AG04449 (cell line): ENCODE measurements at regions not wholly inside any gene's neighbourhood (a gene's known extent, or its start where the extent isn't known, plus 50 kb on each side); places are given as distances from the start of the nearest gene placed in this dataset.

Experiments
- CTCF ChIA-PET: fragments of 350-600 bp; formaldehyde crosslinking; extraction: SDS; loops from one replicate; lab custom pipeline; 2021; ENCODE audit warnings: antibody characterized with exemption; lab: Yijun Ruan, JAX
- POLR2A ChIA-PET: fragments of 400-600, 350-600 bp; formaldehyde crosslinking; extraction: SDS; loops from one replicate; lab custom pipeline; 2020; ENCODE audit warnings: antibody characterized with exemption, inconsistent platforms; lab: Yijun Ruan, JAX
- DNase-seq: peaks from one replicate; pipeline ENCODE4 v3.0.0-alpha.2; 2010; ENCODE audit warnings: low read depth, low spot score
- H3K4me3 ChIP-seq: 2 replicates; pipeline ENCODE4 v1.5.1; 2011; ENCODE audit warnings: low read depth, mild to moderate bottlenecking, control low read depth, low read length
- TF ChIP-seq, protein P1 (sequence below): IDR thresholded peaks from one replicate; pipeline ENCODE4 v1.5.1; 2011; ENCODE audit warnings: mild to moderate bottlenecking, moderate library complexity, low read length, control low read depth, inconsistent platforms; ENCODE audit not compliant: insufficient read depth; ENCODE audit errors: missing control alignments

DNA sequence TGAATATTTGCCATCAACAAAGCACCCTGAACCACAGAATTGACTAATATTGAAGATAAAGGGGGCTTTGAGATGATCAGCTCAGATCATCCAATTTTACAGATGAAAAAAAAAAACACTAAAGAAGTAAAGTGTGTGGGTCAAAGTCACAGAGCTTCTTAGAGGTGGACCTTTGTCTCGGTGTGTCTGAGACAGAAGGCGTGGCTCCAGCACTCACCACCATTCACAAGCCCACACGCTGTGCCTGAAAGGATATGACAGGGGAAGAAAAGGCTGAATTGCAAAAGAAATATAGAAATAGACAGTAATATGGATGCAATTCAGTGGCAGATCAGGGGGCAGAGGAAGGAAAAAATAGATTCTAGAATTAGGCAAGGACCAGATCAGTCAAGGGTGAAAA, 114.9 kb upstream of the PLXNA4 start:
- ChIA-PET CTCF (no interaction called here), POLR2A (interaction anchor here (0.6 kb wide), 1 partner anchor 48 kb away, joined by 3 read pairs; no protein-coding TSS in a partner anchor)
- TF ChIP-seq, protein P1, sequence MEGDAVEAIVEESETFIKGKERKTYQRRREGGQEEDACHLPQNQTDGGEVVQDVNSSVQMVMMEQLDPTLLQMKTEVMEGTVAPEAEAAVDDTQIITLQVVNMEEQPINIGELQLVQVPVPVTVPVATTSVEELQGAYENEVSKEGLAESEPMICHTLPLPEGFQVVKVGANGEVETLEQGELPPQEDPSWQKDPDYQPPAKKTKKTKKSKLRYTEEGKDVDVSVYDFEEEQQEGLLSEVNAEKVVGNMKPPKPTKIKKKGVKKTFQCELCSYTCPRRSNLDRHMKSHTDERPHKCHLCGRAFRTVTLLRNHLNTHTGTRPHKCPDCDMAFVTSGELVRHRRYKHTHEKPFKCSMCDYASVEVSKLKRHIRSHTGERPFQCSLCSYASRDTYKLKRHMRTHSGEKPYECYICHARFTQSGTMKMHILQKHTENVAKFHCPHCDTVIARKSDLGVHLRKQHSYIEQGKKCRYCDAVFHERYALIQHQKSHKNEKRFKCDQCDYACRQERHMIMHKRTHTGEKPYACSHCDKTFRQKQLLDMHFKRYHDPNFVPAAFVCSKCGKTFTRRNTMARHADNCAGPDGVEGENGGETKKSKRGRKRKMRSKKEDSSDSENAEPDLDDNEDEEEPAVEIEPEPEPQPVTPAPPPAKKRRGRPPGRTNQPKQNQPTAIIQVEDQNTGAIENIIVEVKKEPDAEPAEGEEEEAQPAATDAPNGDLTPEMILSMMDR, result no peak
- no peak overlapping the region for H3K4me3 ChIP-seq
- DNase-seq, result no peak

DNA sequence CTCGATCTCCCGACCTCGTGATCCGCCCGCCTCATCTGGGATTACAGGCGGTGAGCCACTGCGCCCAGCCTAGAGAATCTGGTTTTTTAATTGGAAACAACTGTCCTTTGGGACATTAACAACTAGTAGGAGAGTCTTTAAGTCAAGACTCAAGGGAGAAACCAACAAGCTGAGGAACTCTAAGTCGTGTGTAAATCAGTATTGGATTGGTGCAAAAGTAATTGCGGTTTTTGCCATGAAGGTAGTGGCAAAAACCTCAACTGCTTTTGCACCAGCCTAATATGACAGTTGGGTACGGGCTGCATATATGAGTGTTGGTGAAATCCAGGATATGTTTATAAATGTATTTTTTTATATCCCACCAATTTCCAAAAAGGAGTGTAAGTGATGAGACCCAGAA, 113.9 kb upstream of the PLXNA4 start:
- CTCF ChIA-PET, result no interaction called here
- DNase-seq, result no peak
- TF ChIP-seq, protein P1, result no peak
- POLR2A ChIA-PET, result no interaction called here
- no peak overlapping the region for H3K4me3 ChIP-seq

DNA sequence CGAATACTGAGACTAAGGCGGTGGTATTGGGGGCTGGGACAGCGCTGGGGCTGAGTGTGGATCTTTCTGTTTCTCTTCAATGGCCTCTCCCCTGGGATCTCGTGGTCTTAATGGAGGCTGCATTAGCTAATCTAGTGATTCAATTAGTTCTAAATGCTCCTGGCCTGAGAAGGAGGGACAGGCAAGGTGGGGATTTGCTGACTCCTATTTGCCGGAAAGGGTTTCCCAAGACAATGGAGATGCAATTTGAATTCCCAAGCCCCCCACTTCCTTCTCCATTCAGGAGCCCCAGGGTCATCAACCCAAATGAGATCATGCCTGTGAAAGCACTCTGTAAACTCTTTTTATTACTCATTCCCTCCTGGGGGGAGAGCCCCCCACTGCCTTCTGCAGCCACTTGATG, 111.7 kb upstream of the PLXNA4 start:
- TF ChIP-seq, protein P1, result no peak
- ChIA-PET CTCF (no interaction called here), POLR2A (no interaction called here)
- no peak overlapping the region for H3K4me3 ChIP-seq
- DNase-seq, result no peak

DNA sequence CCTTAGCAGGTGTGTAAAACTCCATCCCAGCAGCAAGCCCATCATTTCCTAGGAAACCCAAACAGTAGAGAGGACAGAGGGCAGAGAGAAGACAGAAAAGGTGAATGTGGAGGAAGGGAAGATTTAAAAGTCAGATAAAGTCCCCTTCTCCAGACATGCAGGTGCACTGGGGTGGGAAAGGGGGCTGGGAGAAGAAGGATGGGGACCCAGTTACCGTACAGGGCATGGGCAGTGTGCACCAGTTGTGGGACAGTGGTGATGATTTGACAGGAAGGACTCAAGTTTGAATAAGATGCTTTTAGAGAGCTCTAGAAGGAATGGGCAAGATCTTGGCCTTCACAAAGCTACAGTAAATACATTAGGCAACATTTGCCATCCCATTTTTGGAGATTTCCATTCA, 110.7 kb upstream of the PLXNA4 start:
- no peak overlapping the region for H3K4me3 ChIP-seq
- ChIA-PET POLR2A (no interaction called here), CTCF (no interaction called here)
- no peak for DNase-seq
- TF ChIP-seq, protein P1, result no peak

DNA sequence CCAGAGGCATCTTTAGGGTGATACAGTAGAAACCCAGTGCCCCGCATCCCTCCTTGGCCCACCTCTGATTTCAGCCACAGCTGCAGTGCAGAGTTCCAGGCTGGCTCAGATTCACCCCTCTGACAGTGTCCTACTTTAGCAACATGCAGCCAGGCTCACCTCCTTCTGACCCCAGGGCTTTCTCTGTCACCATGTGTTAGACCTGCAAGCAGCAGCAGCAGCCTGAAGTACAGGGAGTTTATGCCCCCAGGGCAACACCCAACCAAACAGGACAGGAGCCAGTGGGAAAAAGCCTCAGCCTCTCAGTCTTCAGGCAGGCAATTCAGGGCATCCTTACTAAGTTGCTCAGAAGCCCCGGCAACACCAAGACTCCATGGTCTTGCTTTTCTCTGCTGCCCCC, 109.0 kb upstream of the PLXNA4 start:
- no peak overlapping the region for H3K4me3 ChIP-seq
- ChIA-PET CTCF (no interaction called here), POLR2A (interaction anchor here (0.5 kb wide), 1 partner anchor 373 kb away, joined by 3 read pairs; no protein-coding TSS in a partner anchor)
- TF ChIP-seq, protein P1, result no peak
- no peak for DNase-seq

DNA sequence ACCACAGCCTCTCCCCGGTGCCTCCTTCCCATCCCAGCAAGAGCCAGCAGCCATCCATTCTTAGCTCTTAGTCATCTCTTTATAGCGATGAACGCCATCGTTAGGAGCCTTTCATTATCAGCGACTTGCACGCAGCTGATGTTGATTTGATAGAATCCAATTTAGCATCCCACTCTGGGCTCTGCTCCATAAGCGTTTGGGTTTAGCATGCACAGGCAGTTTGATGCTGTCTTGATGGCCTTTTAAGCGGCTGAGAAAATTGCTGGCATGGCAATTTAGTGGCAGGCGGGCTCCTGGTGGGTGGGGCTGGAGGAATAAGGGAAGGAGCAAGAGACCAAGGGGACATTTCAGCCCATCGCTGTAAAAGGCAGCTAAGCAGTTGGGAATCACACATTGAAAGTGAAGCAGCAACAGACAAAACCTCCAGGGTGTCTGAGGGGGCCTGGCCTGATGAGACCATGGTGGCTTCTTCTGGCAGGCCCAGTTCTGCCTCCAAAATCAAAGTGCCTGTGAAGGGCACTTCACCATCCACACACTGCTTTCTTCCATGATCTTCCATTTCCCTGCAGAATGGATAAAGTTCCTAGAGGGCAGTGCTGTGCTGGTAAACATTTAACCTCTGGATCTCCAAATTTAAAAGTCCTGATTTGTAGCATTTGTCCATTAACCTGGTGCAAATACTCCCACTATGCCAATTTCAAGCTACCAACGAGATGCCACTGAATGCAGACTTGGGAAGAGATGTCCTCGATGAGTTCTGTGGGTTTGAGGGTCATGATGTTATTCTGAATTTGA, 107.8 kb upstream of the PLXNA4 start:
- DNase-seq, result no peak
- H3K4me3 ChIP-seq, result no peak overlapping the region
- ChIA-PET CTCF (interaction anchor here (0.9 kb wide), 1 partner anchor 747 kb away, joined by 3 read pairs; no protein-coding TSS in a partner anchor), POLR2A (no interaction called here)
- TF ChIP-seq, protein P1, result no peak
